Endothelial cell of umbilical vein (primary cell): ENCODE measurements at regions not wholly inside any gene's neighbourhood (a gene's known extent, or its start where the extent isn't known, plus 50 kb on each side); places are given as distances from the start of the nearest gene placed in this dataset.

Experiments
- CTCF ChIP-seq, 2 donors: IDR thresholded peaks; 1 replicate in 1 of 2; 2 replicates in 1 of 2; pipeline ENCODE4 v1.5.1; 2011; ENCODE audit warnings: low read length in 2 of 2, mild to moderate bottlenecking in 2 of 2, moderate library complexity in 2 of 2, control low read depth in 1 of 2, inconsistent platforms in 1 of 2, low read depth in 1 of 2; ENCODE audit not compliant: insufficient read depth in 1 of 2; ENCODE audit errors: extremely low read depth in 1 of 2
- EZH2 ChIP-seq: IDR thresholded peaks from 2 replicates; pipeline ENCODE4 v1.6.1; 2012; ENCODE audit warnings: borderline replicate concordance, low read depth, mild to moderate bottlenecking, moderate library complexity, low read length, inconsistent platforms; ENCODE audit not compliant: severe bottlenecking
- POLR2AphosphoS5 ChIP-seq: IDR thresholded peaks from 2 replicates; pipeline ENCODE4 v1.6.1; 2012; ENCODE audit warnings: low read depth, mild to moderate bottlenecking, control low read depth, low read length, moderate library complexity; ENCODE audit not compliant: insufficient read depth

GRCh38 chr16:59213952-59214351, 479.8 kb upstream of the GOT2 start:
- TF ChIP-seq POLR2AphosphoS5 (no peak), CTCF (IDR thresholded peaks at IDR 0.05; ENCODE audit: extremely low read depth in 1 of 2, insufficient read depth in 1 of 2, low read depth in 1 of 2, low read length in 2 of 2) (no peak), EZH2 (no peak)
